Ishikawa (cell line): ENCODE measurements at regions not wholly inside any gene's neighbourhood (a gene's known extent, or its start where the extent isn't known, plus 50 kb on each side); places are given as distances from the start of the nearest gene placed in this dataset.

Experiments
- CEBPB ChIP-seq: IDR thresholded peaks from 2 replicates; pipeline ENCODE4 v1.6.1; 2012
- CREB1 ChIP-seq: IDR thresholded peaks from 2 replicates; pipeline ENCODE4 v1.6.1; 2012; ENCODE audit warnings: low read depth
- EGR1 ChIP-seq: IDR thresholded peaks from 2 replicates; pipeline ENCODE4 v1.6.1; 2012
- EP300 ChIP-seq: IDR thresholded peaks from 2 replicates; pipeline ENCODE4 v1.6.1; 2012; ENCODE audit warnings: borderline replicate concordance
- FOXM1 ChIP-seq: IDR thresholded peaks from 2 replicates; pipeline ENCODE4 v1.6.1; 2012; ENCODE audit warnings: low read depth, borderline replicate concordance
- MAX ChIP-seq: IDR thresholded peaks from 2 replicates; pipeline ENCODE4 v1.6.1; 2012
- NFIC ChIP-seq: IDR thresholded peaks from 2 replicates; pipeline ENCODE4 v1.6.1; 2012
- RAD21 ChIP-seq: IDR thresholded peaks from 2 replicates; pipeline ENCODE4 v1.6.1; 2012; ENCODE audit warnings: low read depth
- REST ChIP-seq: IDR thresholded peaks from 2 replicates; pipeline ENCODE4 v1.6.1; 2012; ENCODE audit warnings: low read depth, mild to moderate bottlenecking
- TAF1 ChIP-seq: IDR thresholded peaks from 2 replicates; pipeline ENCODE4 v1.6.1; 2012; ENCODE audit warnings: low read depth, mild to moderate bottlenecking
- TCF12 ChIP-seq: IDR thresholded peaks from 2 replicates; pipeline ENCODE4 v1.6.1; 2012; ENCODE audit warnings: low read depth
- TEAD4 ChIP-seq: IDR thresholded peaks from 2 replicates; pipeline ENCODE4 v1.6.1; 2012
- USF1 ChIP-seq: IDR thresholded peaks from 2 replicates; pipeline ENCODE4 v1.6.1; 2012
- YY1 ChIP-seq: IDR thresholded peaks from 2 replicates; pipeline ENCODE4 v1.6.1; 2012; ENCODE audit warnings: low read depth
- ZBTB7A ChIP-seq: IDR thresholded peaks from 2 replicates; pipeline ENCODE4 v1.6.1; 2012; ENCODE audit warnings: low read depth

- no peak for TF ChIP-seq MAX
- no peak for TF ChIP-seq USF1
- TF ChIP-seq EP300: no peak
- no peak for TF ChIP-seq NFIC
- TF ChIP-seq RAD21: no peak
- no peak for TF ChIP-seq TCF12
- TF ChIP-seq EGR1: no peak
- no peak for TF ChIP-seq CREB1
- TF ChIP-seq YY1: no peak
- TF ChIP-seq TEAD4: no peak
- no peak for TF ChIP-seq CEBPB
- TF ChIP-seq REST: no peak
- TF ChIP-seq FOXM1: no peak
- TF ChIP-seq ZBTB7A: no peak
- TF ChIP-seq TAF1: no peak
Observed at GRCh38 chr6:143607168-143607567, 70.6 kb upstream of the PHACTR2 start.

- TF ChIP-seq YY1: no peak
- no peak for TF ChIP-seq MAX
Observed at GRCh38 chr6:143605906-143606521, 71.8 kb upstream of the PHACTR2 start.

GRCh38 chr6:143603455-143603854 is 74.3 kb upstream of the PHACTR2 start:
- TF ChIP-seq TAF1 (no peak), REST (peak; percentile 48; the same call in 1 of the 2 replicates), ZBTB7A (no peak), TEAD4 (no peak)

- no peak for TF ChIP-seq NFIC
- no peak for TF ChIP-seq ZBTB7A
- TF ChIP-seq RAD21: no peak
- no peak for TF ChIP-seq YY1
- TF ChIP-seq TEAD4: no peak
- no peak for TF ChIP-seq FOXM1
- no peak for TF ChIP-seq EGR1
- no peak for TF ChIP-seq EP300
- TF ChIP-seq TCF12: no peak
- no peak for TF ChIP-seq TAF1
- no peak for TF ChIP-seq CEBPB
- no peak for TF ChIP-seq MAX
- no peak for TF ChIP-seq USF1
- TF ChIP-seq REST: no peak
- no peak for TF ChIP-seq CREB1
Observed at GRCh38 chr6:143601504-143601903, 76.3 kb upstream of the PHACTR2 start.

- TF ChIP-seq FOXM1 (no peak), TEAD4 (no peak), REST (no peak), ZBTB7A (no peak), USF1 (no peak), TCF12 (no peak), CEBPB (no peak), RAD21 (no peak), TAF1 (no peak)
Observed at GRCh38 chr6:143600821-143601220, 76.9 kb upstream of the PHACTR2 start.
